Retinal pigment epithelial cell (primary cell): ENCODE measurements at regions not wholly inside any gene's neighbourhood (a gene's known extent, or its start where the extent isn't known, plus 50 kb on each side); places are given as distances from the start of the nearest gene placed in this dataset.

Experiments used
- DNase-seq: peaks from one replicate; pipeline ENCODE4 v3.0.0-alpha.2; 2010; ENCODE audit warnings: low read depth
- H3K4me3 ChIP-seq: 2 replicates; pipeline ENCODE4 v1.5.1; 2011; ENCODE audit warnings: mild to moderate bottlenecking, low read length, control low read depth, moderate library complexity
- CTCF ChIP-seq: conservative IDR thresholded peaks from 2 replicates; pipeline ENCODE4 v1.5.1; 2011; ENCODE audit warnings: low read depth, low read length, control low read depth, inconsistent platforms

- TF ChIP-seq CTCF = no peak
- no peak overlapping the region for H3K4me3 ChIP-seq
- DNase-seq = no peak
Observed at GRCh38 chr4:23458054-23458453, 431.8 kb downstream of the PPARGC1A start.

GRCh38 chr4:23456864-23457263 is 433.0 kb downstream of the PPARGC1A start:
- no peak overlapping the region for H3K4me3 ChIP-seq
- DNase-seq = no peak
- TF ChIP-seq CTCF = no peak

GRCh38 chr4:23455456-23456158 is 434.2 kb downstream of the PPARGC1A start:
- DNase-seq = peak; percentile 16
- TF ChIP-seq CTCF = peak; percentile 47
- no peak overlapping the region for H3K4me3 ChIP-seq

GRCh38 chr4:23441530-23442069 is 448.2 kb downstream of the PPARGC1A start:
- TF ChIP-seq CTCF = no peak
- no peak for DNase-seq

GRCh38 chr4:23438764-23439163 is 451.1 kb downstream of the PPARGC1A start:
- no peak overlapping the region for H3K4me3 ChIP-seq
- no peak for DNase-seq
- TF ChIP-seq CTCF = no peak

More at GRCh38 chr4:23441530-23442069, 448.2 kb downstream of the PPARGC1A start:
- no peak overlapping the region for H3K4me3 ChIP-seq

- no peak for TF ChIP-seq CTCF
- DNase-seq = no peak
- no peak overlapping the region for H3K4me3 ChIP-seq
Observed at GRCh38 chr4:23429497-23429896, 460.4 kb downstream of the PPARGC1A start.

- DNase-seq = no peak
- TF ChIP-seq CTCF = no peak
- H3K4me3 ChIP-seq = no peak overlapping the region
Observed at GRCh38 chr4:23425570-23425969, 464.3 kb downstream of the PPARGC1A start.
